ENCODE measurements at regions not wholly inside any gene's neighbourhood (a gene's known extent, or its start where the extent isn't known, plus 50 kb on each side); places are given as distances from the start of the nearest gene placed in this dataset.

GRCh38 chr14:101495827-101496775 lies 65.2 kb upstream of the DIO3 start:
- H3K4me1 ChIP-seq (ENCODE audit: control insufficient read depth in 1 of 2, insufficient read depth in 2 of 2, low read length in 2 of 2), result no peaks in the 10 kb centered on the region
- H3K9me3 ChIP-seq (ENCODE audit: control insufficient read depth, low read length), result peaks cover 3% of the 10 kb centered on the region
- intact Hi-C loops (cut with DNase I), result no loop called here
- H3K27me3 ChIP-seq (ENCODE audit: control insufficient read depth in 1 of 2, insufficient read depth in 2 of 2, low read length in 1 of 2), result no peaks in the 10 kb centered on the region
- no peak overlapping the region for H3K4me3 ChIP-seq (ENCODE audit: low read length in 2 of 2)
- peak; percentile 17 to 43 for DNase-seq
- WGBS, 2 donors, result 22 to 24% methylated on average over 30 of the region's 30 CpGs
- no peak overlapping the region for H3K27ac ChIP-seq (ENCODE audit: low read depth in 1 of 2, low read length in 2 of 2)
- ATAC-seq (ENCODE audit: low FRiP score), result no peak
- H3K36me3 ChIP-seq (ENCODE audit: control insufficient read depth in 1 of 2, insufficient read depth in 2 of 2, low read length in 1 of 2), result no peaks in the 10 kb centered on the region

DNA sequence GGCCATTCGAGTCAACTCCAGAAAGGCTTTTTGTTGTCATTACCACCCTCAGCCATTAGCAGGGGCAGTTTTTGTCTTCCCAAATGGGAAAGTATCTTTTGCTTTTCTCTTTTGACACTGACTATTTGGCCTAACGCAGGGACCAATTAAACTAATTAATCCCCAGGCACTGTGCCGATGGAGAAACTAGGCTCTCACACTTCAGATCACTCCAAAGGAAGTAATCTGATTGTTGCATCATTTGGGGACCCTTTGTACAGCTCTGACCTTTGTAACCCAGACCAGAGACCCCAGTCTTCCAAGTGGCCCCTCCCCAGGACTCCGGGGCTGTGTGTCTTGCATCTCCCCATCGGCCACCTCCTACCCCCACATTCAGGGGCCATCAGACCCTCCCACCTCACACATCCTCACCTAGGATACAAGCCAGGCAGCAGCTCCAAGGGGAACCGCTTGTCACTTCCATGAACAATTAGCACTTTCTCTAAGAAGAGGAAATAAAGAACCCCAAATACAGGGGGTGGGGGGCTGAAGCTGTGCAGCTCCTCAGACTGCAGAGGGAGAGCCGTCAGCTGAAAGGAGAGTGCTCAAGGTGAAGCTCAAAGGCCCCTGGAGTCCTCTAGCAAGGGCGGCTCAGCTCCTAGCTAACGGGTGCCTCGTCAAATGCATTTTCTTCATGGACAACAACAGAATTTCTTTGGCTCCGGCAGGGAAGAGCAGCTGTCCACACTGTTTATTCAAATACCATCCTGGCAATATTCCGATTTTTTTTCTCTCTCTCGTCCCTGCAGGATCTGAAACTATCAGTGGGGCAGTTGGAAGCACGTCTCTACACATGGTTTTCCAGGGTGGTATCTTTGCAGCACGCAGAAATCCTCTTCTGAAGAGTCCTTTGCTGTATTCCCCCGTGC lies 64.3 kb upstream of the DIO3 start:
- H3K4me1 ChIP-seq (ENCODE audit: control insufficient read depth in 1 of 2, insufficient read depth in 2 of 2, low read length in 2 of 2), result no peaks in the 10 kb centered on the region
- H3K4me3 ChIP-seq (ENCODE audit: low read length in 2 of 2), result no peak overlapping the region
- peaks cover 1% of the 10 kb centered on the region for H3K9me3 ChIP-seq (ENCODE audit: control insufficient read depth, low read length)
- no peaks in the 10 kb centered on the region for H3K27me3 ChIP-seq (ENCODE audit: control insufficient read depth in 1 of 2, insufficient read depth in 2 of 2, low read length in 1 of 2)
- no peaks in the 10 kb centered on the region for H3K36me3 ChIP-seq (ENCODE audit: control insufficient read depth in 1 of 2, insufficient read depth in 2 of 2, low read length in 1 of 2)
- no peak overlapping the region for H3K27ac ChIP-seq (ENCODE audit: low read depth in 1 of 2, low read length in 2 of 2)
- peak in 1 of 2 donors; percentile 59 for DNase-seq
- ATAC-seq (ENCODE audit: low FRiP score), result no peak
- intact Hi-C loops (cut with DNase I), result no loop called here
- WGBS, 2 donors, result 25 to 29% methylated on average over 16 of the region's 16 CpGs

- H3K36me3 ChIP-seq (ENCODE audit: control insufficient read depth in 1 of 2, insufficient read depth in 2 of 2, low read length in 1 of 2), result no peaks in the 10 kb centered on the region
- H3K9me3 ChIP-seq (ENCODE audit: control insufficient read depth, low read length), result no peaks in the 10 kb centered on the region
- ATAC-seq (ENCODE audit: low FRiP score) (no peak), DNase-seq (peak in 1 of 2 donors; percentile 57)
- H3K27me3 ChIP-seq (ENCODE audit: control insufficient read depth in 1 of 2, insufficient read depth in 2 of 2, low read length in 1 of 2), result no peaks in the 10 kb centered on the region
- H3K4me3 ChIP-seq (ENCODE audit: low read length in 2 of 2), result no peak overlapping the region
- intact Hi-C loops (cut with DNase I), result no loop called here
- no peak overlapping the region for H3K27ac ChIP-seq (ENCODE audit: low read depth in 1 of 2, low read length in 2 of 2)
- 76 to 77% methylated on average over 23 of the region's 23 CpGs for WGBS, 2 donors
- no peaks in the 10 kb centered on the region for H3K4me1 ChIP-seq (ENCODE audit: control insufficient read depth in 1 of 2, insufficient read depth in 2 of 2, low read length in 2 of 2)
Observed at GRCh38 chr14:101497684-101498525, 63.4 kb upstream of the DIO3 start.

- Histone ChIP-seq H3K27me3 (ENCODE audit: control insufficient read depth in 1 of 2, insufficient read depth in 2 of 2, low read length in 1 of 2) (no peaks in the 10 kb centered on the region), H3K27ac (ENCODE audit: low read depth in 1 of 2, low read length in 2 of 2) (no peak overlapping the region)
Observed at GRCh38 chr14:101498526-101498860, 62.8 kb upstream of the DIO3 start.

GRCh38 chr14:101499080-101499479 lies 62.2 kb upstream of the DIO3 start:
- Histone ChIP-seq H3K27ac (ENCODE audit: low read depth in 1 of 2, low read length in 2 of 2) (no peak overlapping the region), H3K4me3 (ENCODE audit: low read length in 2 of 2) (no peak overlapping the region), H3K27me3 (ENCODE audit: control insufficient read depth in 1 of 2, insufficient read depth in 2 of 2, low read length in 1 of 2) (no peaks in the 10 kb centered on the region), H3K9me3 (ENCODE audit: control insufficient read depth, low read length) (no peaks in the 10 kb centered on the region), H3K4me1 (ENCODE audit: control insufficient read depth in 1 of 2, insufficient read depth in 2 of 2, low read length in 2 of 2) (no peaks in the 10 kb centered on the region), H3K36me3 (ENCODE audit: control insufficient read depth in 1 of 2, insufficient read depth in 2 of 2, low read length in 1 of 2) (no peaks in the 10 kb centered on the region)
- WGBS, 2 donors, result 79 to 86% methylated on average over 11 of the region's 11 CpGs
- intact Hi-C loops (cut with DNase I), result no loop called here
- ATAC-seq (ENCODE audit: low FRiP score) (no peak), DNase-seq (peak; percentile 18 to 38)

More at GRCh38 chr14:101498526-101498860, 62.8 kb upstream of the DIO3 start:
- ATAC-seq (ENCODE audit: low FRiP score) (no peak), DNase-seq (no peak)
- no peaks in the 10 kb centered on the region for H3K4me1 ChIP-seq (ENCODE audit: control insufficient read depth in 1 of 2, insufficient read depth in 2 of 2, low read length in 2 of 2)
- H3K9me3 ChIP-seq (ENCODE audit: control insufficient read depth, low read length), result no peaks in the 10 kb centered on the region
- H3K4me3 ChIP-seq (ENCODE audit: low read length in 2 of 2), result no peak overlapping the region
- intact Hi-C loops (cut with DNase I), result no loop called here
- H3K36me3 ChIP-seq (ENCODE audit: control insufficient read depth in 1 of 2, insufficient read depth in 2 of 2, low read length in 1 of 2), result no peaks in the 10 kb centered on the region
- WGBS, 2 donors, result 93 to 97% methylated on average over 6 of the region's 6 CpGs

- 92 to 93% methylated on average over 10 of the region's 10 CpGs for WGBS, 2 donors
- H3K27ac ChIP-seq (ENCODE audit: low read depth in 1 of 2, low read length in 2 of 2), result no peak overlapping the region
- no peaks in the 10 kb centered on the region for H3K4me1 ChIP-seq (ENCODE audit: control insufficient read depth in 1 of 2, insufficient read depth in 2 of 2, low read length in 2 of 2)
- no peak overlapping the region for H3K4me3 ChIP-seq (ENCODE audit: low read length in 2 of 2)
- H3K27me3 ChIP-seq (ENCODE audit: control insufficient read depth in 1 of 2, insufficient read depth in 2 of 2, low read length in 1 of 2), result no peaks in the 10 kb centered on the region
- no peak for DNase-seq
- intact Hi-C loops (cut with DNase I), result no loop called here
- H3K9me3 ChIP-seq (ENCODE audit: control insufficient read depth, low read length), result no peaks in the 10 kb centered on the region
- H3K36me3 ChIP-seq (ENCODE audit: control insufficient read depth in 1 of 2, insufficient read depth in 2 of 2, low read length in 1 of 2), result no peaks in the 10 kb centered on the region
- no peak for ATAC-seq (ENCODE audit: low FRiP score)
Observed at GRCh38 chr14:101499513-101499912, 61.8 kb upstream of the DIO3 start.

DNA sequence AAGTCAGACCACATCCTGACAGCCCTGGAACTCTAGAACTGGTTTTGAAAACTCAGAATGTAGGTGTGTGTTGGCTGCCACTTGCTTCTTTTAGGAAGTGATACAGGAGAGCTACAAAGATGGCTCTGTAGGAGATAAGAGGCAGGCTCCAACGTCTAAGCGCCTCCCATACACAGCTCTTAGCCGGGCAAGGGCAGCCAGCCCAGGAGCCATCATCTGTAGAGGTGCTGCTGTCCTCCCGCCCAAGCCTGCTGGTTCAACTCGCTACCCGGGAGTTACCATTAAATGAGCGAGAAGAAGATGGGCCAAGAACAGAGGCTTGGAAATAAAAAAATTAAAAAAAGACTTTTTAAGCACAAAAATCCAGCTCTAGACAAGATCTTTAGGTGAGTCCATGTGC lies 61.2 kb upstream of the DIO3 start:
- ATAC-seq (ENCODE audit: low FRiP score) (no peak), DNase-seq (no peak)
- Histone ChIP-seq H3K4me1 (ENCODE audit: control insufficient read depth in 1 of 2, insufficient read depth in 2 of 2, low read length in 2 of 2) (no peaks in the 10 kb centered on the region), H3K27ac (ENCODE audit: low read depth in 1 of 2, low read length in 2 of 2) (no peak overlapping the region), H3K4me3 (ENCODE audit: low read length in 2 of 2) (no peak overlapping the region), H3K9me3 (ENCODE audit: control insufficient read depth, low read length) (no peaks in the 10 kb centered on the region), H3K27me3 (ENCODE audit: control insufficient read depth in 1 of 2, insufficient read depth in 2 of 2, low read length in 1 of 2) (no peaks in the 10 kb centered on the region), H3K36me3 (ENCODE audit: control insufficient read depth in 1 of 2, insufficient read depth in 2 of 2, low read length in 1 of 2) (no peaks in the 10 kb centered on the region)
- WGBS, 2 donors, result 80 to 82% methylated on average over 7 of the region's 7 CpGs
- intact Hi-C loops (cut with DNase I), result no loop called here

DNA sequence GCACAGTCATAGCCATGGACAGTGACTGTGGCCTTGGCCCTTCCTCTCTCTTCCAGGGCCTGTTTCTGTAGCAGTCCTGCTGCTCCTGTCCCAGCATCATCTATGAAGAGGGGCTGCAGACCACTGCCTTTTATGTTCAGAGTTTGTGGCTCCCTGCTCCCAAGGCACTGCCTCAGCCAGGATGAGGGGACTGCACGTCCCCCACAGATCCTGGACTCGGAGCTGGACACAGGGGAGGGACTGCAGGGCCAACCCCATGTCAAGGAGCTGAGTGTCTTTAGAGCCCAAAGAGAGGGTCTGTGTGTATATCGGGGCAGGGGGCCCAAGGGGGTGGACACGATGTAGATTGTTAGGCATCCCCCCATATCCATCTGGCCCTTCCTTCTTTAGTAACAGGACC lies 60.6 kb upstream of the DIO3 start:
- intact Hi-C loops (cut with DNase I), result no loop called here
- Histone ChIP-seq H3K36me3 (ENCODE audit: control insufficient read depth in 1 of 2, insufficient read depth in 2 of 2, low read length in 1 of 2) (no peaks in the 10 kb centered on the region), H3K4me3 (ENCODE audit: low read length in 2 of 2) (no peak overlapping the region), H3K27me3 (ENCODE audit: control insufficient read depth in 1 of 2, insufficient read depth in 2 of 2, low read length in 1 of 2) (no peaks in the 10 kb centered on the region), H3K9me3 (ENCODE audit: control insufficient read depth, low read length) (no peaks in the 10 kb centered on the region), H3K27ac (ENCODE audit: low read depth in 1 of 2, low read length in 2 of 2) (no peak overlapping the region), H3K4me1 (ENCODE audit: control insufficient read depth in 1 of 2, insufficient read depth in 2 of 2, low read length in 2 of 2) (no peaks in the 10 kb centered on the region)
- ATAC-seq (ENCODE audit: low FRiP score) (no peak), DNase-seq (no peak)
- WGBS, 2 donors, result 65 to 78% methylated on average over 4 of the region's 4 CpGs
